Prostate gland (tissue), 2 donors: ENCODE measurements at regions not wholly inside any gene's neighbourhood (a gene's known extent, or its start where the extent isn't known, plus 50 kb on each side); places are given as distances from the start of the nearest gene placed in this dataset.
"Not testable (repeated sequence)": the region's sequence is repeated elsewhere in the genome, so short reads cannot be mapped to it uniquely, and the experiment has no call there.

Experiments used
- CTCF ChIP-seq, 4 experiments: fragments of 200-600 bp in 2 of 4; fragments of 450-650 bp in 2 of 4; sonication (generic) in 2 of 4; IDR thresholded peaks; 1 replicate in 3 of 4; 2 replicates in 1 of 4; pipeline ENCODE4 v1.5.1; 2016 to 2019; ENCODE audit warnings: antibody characterized with exemption in 4 of 4, mild to moderate bottlenecking in 2 of 4, moderate library complexity in 2 of 4
- POLR2A ChIP-seq: fragments of 450-650 bp; IDR thresholded peaks from one replicate; pipeline ENCODE4 v1.6.1; 2016; ENCODE audit warnings: antibody characterized with exemption, mild to moderate bottlenecking
- POLR2AphosphoS5 ChIP-seq: sonication (generic); formaldehyde crosslinking; IDR thresholded peaks from one replicate; pipeline ENCODE4 v1.6.1; 2017; ENCODE audit warnings: antibody characterized with exemption

GRCh38 chr6:27195547-27195946 lies 52.0 kb upstream of the PRSS16 start:
- not testable (repeated sequence) for TF ChIP-seq POLR2A; CTCF (IDR thresholded peaks at IDR 0.05); POLR2AphosphoS5
